GM12874 (cell line): ENCODE measurements at regions not wholly inside any gene's neighbourhood (a gene's known extent, or its start where the extent isn't known, plus 50 kb on each side); places are given as distances from the start of the nearest gene placed in this dataset.

Experiments
- TF ChIP-seq, protein P1 (sequence below): IDR thresholded peaks from 2 replicates; pipeline ENCODE4 v1.5.1; 2011; ENCODE audit warnings: low read depth, mild to moderate bottlenecking, control low read depth, low read length, moderate library complexity; ENCODE audit not compliant: insufficient read depth

DNA sequence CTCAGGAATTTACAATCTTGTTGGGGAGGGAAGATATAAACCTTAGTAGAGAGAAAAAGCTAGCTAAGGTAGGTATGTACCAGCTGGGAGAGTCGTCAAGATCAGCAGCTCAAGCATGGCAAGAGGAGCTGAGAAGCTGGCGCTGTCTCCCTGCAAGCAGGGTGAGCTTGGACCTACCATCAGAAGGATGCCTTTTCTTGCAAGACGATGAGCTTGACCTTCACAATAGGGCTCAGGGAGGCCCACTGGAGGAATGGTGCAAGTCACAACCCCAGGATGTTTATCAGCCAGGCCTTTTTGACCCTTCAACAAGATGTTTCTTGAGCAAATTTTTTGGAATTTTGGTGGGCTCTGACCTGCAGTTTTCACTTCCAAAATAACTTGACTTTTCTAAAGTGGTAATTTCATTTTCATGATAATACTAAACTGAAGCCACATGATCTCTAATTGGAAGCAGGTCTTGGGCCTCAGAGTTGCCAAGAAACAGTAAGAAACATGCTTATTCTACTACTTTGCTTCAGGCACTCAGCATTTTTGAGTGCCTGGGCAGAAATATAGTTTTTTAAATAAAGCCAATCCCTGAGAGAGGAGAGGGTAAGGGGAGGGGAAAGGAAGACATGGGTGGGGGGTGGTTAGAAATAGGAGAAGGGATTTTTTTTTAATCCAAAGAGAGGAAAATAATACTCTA lies 258.1 kb downstream of the CLIC5 start:
- TF ChIP-seq, protein P1, sequence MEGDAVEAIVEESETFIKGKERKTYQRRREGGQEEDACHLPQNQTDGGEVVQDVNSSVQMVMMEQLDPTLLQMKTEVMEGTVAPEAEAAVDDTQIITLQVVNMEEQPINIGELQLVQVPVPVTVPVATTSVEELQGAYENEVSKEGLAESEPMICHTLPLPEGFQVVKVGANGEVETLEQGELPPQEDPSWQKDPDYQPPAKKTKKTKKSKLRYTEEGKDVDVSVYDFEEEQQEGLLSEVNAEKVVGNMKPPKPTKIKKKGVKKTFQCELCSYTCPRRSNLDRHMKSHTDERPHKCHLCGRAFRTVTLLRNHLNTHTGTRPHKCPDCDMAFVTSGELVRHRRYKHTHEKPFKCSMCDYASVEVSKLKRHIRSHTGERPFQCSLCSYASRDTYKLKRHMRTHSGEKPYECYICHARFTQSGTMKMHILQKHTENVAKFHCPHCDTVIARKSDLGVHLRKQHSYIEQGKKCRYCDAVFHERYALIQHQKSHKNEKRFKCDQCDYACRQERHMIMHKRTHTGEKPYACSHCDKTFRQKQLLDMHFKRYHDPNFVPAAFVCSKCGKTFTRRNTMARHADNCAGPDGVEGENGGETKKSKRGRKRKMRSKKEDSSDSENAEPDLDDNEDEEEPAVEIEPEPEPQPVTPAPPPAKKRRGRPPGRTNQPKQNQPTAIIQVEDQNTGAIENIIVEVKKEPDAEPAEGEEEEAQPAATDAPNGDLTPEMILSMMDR = no peak

DNA sequence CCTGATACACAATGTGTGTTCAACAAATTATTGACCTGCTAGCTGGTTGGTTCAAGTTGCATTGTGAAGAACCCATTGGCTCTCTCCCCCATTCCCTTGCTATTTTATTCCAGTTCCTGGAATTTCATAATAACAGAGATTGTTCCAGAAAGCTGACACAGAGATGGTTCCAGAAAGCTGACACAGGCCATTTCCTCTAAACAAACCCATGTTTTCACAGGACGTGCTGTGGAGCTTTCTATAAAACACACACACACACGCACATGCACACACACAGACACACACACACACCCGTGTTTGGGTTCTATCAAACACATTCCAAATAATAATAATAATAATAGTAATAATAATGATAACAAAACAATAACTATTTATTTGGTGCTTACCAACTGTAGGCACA lies 259.1 kb downstream of the CLIC5 start:
- TF ChIP-seq, protein P1 = no peak

DNA sequence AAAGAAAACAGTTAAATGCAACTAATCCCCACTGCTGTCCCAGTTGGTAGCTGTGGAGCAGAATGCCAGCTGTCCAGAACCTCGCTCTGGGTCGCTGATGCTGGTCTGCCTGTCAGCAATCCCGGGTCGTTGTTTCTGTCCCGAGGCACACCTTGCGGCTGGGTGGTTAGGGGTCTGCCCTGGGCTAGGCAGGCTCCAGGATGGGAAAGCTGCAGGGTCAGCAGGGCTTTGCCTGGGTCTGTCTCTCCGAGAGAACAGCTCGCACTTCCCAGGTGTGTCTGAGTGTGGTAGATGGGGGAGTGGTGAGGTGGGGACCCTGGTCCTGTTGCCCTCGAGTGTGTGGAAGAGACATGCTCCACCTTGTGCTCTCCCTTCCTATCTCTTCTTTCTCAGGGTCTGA lies 261.2 kb downstream of the CLIC5 start:
- TF ChIP-seq, protein P1 = no peak

DNA sequence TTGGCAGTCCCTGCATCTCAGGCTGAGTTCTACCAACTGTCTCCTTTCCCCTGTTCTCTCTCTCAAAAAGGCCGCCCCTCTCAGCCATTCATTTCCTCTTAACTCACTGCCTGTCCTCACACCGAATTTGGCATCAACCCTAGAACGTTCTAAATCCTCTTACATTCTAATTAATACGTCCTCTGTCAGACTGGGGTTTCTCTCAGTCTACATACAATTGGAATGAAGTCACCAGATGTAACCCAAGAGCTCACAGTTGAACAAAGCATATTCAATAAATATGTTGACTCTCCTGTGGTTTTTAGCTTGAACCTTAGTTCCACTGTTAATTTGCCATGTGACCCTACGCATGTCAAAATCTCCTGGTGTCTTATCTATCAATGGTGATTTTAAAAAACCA lies 269.6 kb downstream of the CLIC5 start:
- TF ChIP-seq, protein P1 = no peak

DNA sequence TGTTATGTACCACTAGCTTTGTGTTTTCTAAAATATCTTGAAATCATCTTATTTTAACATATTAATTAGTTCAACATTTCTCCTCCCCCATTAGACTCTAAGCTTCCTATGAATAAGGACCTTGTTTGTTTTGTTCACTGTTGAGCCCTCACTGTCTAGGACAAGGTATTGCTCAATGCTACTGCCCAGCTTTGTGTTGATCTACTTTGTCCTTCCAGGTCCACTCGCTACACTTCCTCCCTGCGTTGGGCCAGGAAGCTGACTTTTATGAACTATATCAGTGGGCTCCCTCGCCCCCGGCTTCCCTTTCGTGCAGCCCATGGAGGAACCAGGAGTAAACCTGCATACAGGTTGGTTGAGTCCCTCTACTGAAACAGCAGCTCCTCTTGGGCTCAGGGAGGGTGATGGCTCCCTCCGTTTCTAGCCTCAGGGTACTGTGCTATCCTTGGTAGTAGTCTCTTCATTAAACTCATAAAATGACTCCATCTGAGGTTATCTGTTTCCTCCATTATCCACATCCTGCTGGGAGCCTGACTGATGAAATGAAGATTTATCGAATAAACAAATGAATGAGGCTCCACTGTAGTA lies 272.5 kb downstream of the CLIC5 start:
- TF ChIP-seq, protein P1 = no peak

DNA sequence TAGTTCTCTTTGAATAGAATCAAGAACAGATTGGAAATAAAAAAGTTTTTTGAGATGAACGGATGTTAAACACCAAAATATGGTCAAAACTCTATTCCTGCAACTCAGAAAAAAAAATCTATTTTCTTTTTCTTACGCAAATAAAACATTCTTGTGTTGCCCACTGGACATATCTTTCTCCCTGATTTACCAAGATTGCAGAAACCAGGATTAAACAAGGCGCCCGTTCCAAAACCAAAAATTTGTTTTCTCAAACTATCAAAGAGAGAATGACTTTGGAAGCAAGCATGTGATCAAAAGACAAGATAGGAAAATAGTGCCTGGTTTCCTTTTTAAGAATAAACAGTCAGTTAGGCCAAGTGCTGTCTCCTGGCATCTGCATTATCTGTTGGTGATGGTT lies 273.1 kb downstream of the CLIC5 start:
- TF ChIP-seq, protein P1 = no peak

DNA sequence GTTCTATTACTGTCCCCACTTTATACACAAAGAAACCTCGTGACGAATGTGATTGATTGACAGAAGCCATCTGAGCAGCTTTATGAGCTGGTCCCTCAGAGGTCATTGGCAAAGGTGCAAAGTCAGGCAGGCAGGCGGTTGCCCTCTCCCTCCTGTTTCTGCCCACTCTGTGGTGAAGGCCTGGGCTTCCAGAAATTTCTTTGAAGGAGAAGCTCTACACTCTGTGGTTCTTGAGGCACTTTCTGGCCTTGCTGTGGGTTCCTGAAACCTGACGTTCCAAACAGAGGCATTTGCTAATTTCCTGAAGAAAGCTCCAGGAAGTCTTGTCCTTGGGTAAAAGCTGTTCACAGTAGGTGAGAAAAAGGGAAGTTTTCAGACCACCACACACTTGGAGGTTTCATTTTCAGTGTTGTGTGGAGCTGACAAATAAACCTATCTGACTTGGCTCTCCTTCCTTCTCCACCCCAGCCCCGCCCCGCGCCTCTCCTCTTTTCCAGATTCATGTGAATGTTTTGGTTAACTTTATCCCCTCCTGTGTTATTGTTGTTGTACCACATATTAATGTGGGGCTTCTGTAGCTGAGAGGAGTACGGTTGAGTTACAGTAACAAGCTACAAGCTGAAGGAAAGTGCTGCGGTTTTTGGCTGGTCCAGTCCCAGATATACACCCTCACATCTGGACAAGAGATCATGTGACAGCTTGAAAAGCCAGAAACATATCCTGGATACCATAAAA lies 274.1 kb downstream of the CLIC5 start:
- TF ChIP-seq, protein P1 = no peak
